ENCODE measurements at regions not wholly inside any gene's neighbourhood (a gene's known extent, or its start where the extent isn't known, plus 50 kb on each side); places are given as distances from the start of the nearest gene placed in this dataset.

DNA sequence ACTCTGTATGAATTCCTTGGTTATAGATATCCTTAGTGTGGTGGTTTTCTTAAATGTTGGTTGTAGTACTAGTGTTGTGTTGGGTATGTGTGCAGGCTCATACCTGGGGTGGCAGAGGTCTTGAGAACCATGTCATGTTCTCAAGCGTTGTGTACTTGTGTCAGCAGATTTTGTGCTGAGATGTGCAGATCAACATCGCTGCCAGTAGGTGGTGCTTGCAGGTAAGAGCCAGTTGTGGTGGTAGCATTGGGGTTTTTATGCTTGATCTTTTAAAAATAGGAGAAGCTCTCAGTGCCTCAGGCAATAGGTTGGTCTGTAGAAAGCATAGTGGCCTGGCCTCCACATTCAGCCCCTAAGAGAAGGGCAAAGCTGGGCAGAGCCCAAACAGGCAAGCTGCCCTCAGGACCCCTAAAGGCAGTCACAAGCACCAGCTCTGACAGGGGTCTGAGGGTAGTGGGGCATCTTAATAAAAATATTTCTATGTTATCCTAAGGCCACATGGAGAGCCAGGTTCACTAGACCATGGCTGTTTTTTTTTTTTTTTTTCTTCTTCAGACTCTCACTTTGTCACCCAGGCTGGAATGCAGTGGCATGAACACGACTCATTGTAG, 164.0 kb downstream of the IL20RB start:
- TF ChIP-seq, protein P1, sequence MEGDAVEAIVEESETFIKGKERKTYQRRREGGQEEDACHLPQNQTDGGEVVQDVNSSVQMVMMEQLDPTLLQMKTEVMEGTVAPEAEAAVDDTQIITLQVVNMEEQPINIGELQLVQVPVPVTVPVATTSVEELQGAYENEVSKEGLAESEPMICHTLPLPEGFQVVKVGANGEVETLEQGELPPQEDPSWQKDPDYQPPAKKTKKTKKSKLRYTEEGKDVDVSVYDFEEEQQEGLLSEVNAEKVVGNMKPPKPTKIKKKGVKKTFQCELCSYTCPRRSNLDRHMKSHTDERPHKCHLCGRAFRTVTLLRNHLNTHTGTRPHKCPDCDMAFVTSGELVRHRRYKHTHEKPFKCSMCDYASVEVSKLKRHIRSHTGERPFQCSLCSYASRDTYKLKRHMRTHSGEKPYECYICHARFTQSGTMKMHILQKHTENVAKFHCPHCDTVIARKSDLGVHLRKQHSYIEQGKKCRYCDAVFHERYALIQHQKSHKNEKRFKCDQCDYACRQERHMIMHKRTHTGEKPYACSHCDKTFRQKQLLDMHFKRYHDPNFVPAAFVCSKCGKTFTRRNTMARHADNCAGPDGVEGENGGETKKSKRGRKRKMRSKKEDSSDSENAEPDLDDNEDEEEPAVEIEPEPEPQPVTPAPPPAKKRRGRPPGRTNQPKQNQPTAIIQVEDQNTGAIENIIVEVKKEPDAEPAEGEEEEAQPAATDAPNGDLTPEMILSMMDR (IDR thresholded peaks at IDR 0.05), result peak; percentile 38; the same call in 1 of the 3 replicates
- TF ChIP-seq HOXA7 (CRISPR knock-in tag; IDR thresholded peaks at IDR 0.05) (no peak), EP300 (IDR thresholded peaks at IDR 0.05) (no peak), JUNB (IDR thresholded peaks at IDR 0.05) (no peak), MAFK (IDR thresholded peaks at IDR 0.05; ENCODE audit: partially characterized antibody) (peak; percentile 90), RCOR1 (IDR thresholded peaks at IDR 0.05; ENCODE audit: low read depth, low read length) (no peak), JUN (IDR thresholded peaks at IDR 0.05) (no peak)
- TF ChIP-seq, protein P2, sequence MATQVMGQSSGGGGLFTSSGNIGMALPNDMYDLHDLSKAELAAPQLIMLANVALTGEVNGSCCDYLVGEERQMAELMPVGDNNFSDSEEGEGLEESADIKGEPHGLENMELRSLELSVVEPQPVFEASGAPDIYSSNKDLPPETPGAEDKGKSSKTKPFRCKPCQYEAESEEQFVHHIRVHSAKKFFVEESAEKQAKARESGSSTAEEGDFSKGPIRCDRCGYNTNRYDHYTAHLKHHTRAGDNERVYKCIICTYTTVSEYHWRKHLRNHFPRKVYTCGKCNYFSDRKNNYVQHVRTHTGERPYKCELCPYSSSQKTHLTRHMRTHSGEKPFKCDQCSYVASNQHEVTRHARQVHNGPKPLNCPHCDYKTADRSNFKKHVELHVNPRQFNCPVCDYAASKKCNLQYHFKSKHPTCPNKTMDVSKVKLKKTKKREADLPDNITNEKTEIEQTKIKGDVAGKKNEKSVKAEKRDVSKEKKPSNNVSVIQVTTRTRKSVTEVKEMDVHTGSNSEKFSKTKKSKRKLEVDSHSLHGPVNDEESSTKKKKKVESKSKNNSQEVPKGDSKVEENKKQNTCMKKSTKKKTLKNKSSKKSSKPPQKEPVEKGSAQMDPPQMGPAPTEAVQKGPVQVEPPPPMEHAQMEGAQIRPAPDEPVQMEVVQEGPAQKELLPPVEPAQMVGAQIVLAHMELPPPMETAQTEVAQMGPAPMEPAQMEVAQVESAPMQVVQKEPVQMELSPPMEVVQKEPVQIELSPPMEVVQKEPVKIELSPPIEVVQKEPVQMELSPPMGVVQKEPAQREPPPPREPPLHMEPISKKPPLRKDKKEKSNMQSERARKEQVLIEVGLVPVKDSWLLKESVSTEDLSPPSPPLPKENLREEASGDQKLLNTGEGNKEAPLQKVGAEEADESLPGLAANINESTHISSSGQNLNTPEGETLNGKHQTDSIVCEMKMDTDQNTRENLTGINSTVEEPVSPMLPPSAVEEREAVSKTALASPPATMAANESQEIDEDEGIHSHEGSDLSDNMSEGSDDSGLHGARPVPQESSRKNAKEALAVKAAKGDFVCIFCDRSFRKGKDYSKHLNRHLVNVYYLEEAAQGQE (IDR thresholded peaks at IDR 0.05), result no peak
- TF ChIP-seq, protein P3, sequence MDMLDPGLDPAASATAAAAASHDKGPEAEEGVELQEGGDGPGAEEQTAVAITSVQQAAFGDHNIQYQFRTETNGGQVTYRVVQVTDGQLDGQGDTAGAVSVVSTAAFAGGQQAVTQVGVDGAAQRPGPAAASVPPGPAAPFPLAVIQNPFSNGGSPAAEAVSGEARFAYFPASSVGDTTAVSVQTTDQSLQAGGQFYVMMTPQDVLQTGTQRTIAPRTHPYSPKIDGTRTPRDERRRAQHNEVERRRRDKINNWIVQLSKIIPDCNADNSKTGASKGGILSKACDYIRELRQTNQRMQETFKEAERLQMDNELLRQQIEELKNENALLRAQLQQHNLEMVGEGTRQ (IDR thresholded peaks at IDR 0.05), result no peak
- TF ChIP-seq, protein P4, sequence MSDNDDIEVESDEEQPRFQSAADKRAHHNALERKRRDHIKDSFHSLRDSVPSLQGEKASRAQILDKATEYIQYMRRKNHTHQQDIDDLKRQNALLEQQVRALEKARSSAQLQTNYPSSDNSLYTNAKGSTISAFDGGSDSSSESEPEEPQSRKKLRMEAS (IDR thresholded peaks at IDR 0.05), result no peak

Measured in A549 (cell line).